HL-60 (cell line): ENCODE measurements at regions not wholly inside any gene's neighbourhood (a gene's known extent, or its start where the extent isn't known, plus 50 kb on each side); places are given as distances from the start of the nearest gene placed in this dataset.

Experiments used
- DNase-seq, 2 experiments: peaks; one replicate each; pipeline ENCODE4 v3.0.0-alpha.2; 2010 to 2020; ENCODE audit warnings: low read depth in 1 of 2, low spot score in 1 of 2
- H3K27ac ChIP-seq: fragments of 250-450 bp; sonication (Bioruptor Pico); replicated peaks from 2 replicates; pipeline ENCODE4 v1.5.1; 2020; ENCODE audit warnings: mild to moderate bottlenecking, moderate library complexity
- H3K27me3 ChIP-seq: fragments of 250-450 bp; sonication (Bioruptor Pico); 2 replicates; pipeline ENCODE4 v1.5.1; 2021; ENCODE audit warnings: mild to moderate bottlenecking, moderate library complexity; ENCODE audit not compliant: insufficient read depth, poor library complexity, severe bottlenecking
- H3K4me3 ChIP-seq: replicated peaks from 2 replicates; pipeline ENCODE4 v1.5.1; 2011; ENCODE audit warnings: mild to moderate bottlenecking, control low read depth, low read length; ENCODE audit not compliant: insufficient read depth
- CTCF ChIP-seq: IDR thresholded peaks from one replicate; pipeline ENCODE4 v1.5.1; 2011; ENCODE audit warnings: low read length, control low read depth, inconsistent platforms; ENCODE audit not compliant: insufficient read depth
- GABPA ChIP-seq: IDR thresholded peaks from 2 replicates; pipeline ENCODE4 v1.6.1; 2012; ENCODE audit warnings: low read depth
- POLR2AphosphoS5 ChIP-seq: IDR thresholded peaks from 2 replicates; pipeline ENCODE4 v1.6.1; 2012; ENCODE audit warnings: low read depth
- REST ChIP-seq: IDR thresholded peaks from 2 replicates; pipeline ENCODE4 v1.6.1; 2012; ENCODE audit warnings: low read depth; ENCODE audit not compliant: insufficient replicate concordance
- SPI1 ChIP-seq: IDR thresholded peaks from 2 replicates; pipeline ENCODE4 v1.6.1; 2012; ENCODE audit warnings: low read depth, mild to moderate bottlenecking, borderline replicate concordance

DNA sequence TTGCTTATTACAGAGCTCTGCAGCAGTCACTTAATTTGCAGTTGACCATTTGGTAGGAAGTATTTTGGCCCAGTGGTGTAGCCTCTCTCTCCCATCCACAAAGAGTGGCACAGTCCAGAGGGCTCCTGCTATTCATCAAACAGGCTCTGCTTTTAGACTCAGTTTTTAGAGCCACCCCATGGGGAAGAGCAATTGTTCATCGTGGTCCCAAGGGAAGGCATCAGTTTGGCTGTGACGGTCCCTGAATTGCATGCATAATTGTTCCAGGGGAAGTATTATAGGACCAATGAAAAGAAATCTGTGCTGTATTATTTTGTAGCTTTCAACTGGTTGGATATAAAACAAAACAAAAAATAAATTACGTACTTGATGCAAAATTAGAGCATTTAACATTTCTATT lies 799.0 kb downstream of the DACH1 start:
- no peaks in the 10 kb centered on the region for H3K27me3 ChIP-seq
- no peak overlapping the region for H3K27ac ChIP-seq
- H3K4me3 ChIP-seq = no peak overlapping the region
- DNase-seq = no peak
- TF ChIP-seq SPI1 (no peak), CTCF (no peak), GABPA (no peak), POLR2AphosphoS5 (no peak), REST (no peak)

DNA sequence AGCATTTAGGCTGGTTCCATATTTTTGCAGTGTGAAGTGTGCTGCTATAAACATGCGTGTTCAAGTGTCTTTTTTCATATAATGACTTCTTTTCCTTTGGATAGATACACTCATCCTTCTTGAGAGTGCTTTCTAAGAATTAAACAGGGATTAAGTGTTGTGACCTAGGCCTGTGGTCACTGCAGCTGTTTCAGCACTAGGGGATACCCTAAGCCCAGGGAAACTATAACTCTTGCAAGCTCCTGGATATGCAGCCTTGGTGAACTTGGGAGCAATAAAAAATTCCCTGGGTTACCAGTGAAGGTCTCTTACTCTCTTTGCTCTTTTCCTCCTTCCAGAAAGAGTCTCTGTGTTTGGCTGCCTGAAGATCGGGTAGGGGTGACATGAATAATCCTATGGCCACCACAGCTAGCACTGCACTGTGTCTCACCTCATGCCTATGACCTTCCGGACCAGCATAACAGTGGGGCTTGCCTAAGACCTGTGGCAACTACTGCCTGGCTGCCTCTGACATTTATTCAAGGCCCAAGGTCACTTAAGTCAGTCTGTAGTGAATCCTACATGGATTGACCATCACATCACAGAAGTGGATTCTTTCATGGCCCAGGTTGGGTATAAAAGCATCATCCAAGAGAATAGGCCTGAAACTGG lies 799.7 kb downstream of the DACH1 start:
- no peak overlapping the region for H3K27ac ChIP-seq
- H3K27me3 ChIP-seq = no peaks in the 10 kb centered on the region
- TF ChIP-seq POLR2AphosphoS5 (no peak), CTCF (no peak)
- H3K4me3 ChIP-seq = no peak overlapping the region
- no peak for DNase-seq

GRCh38 chr13:71056581-71056980 lies 810.4 kb downstream of the DACH1 start:
- H3K4me3 ChIP-seq = no peak overlapping the region
- no peak overlapping the region for H3K27ac ChIP-seq
- no peaks in the 10 kb centered on the region for H3K27me3 ChIP-seq
- TF ChIP-seq REST (no peak), GABPA (no peak), POLR2AphosphoS5 (no peak), CTCF (no peak)
- no peak for DNase-seq

GRCh38 chr13:71055644-71056043 lies 811.4 kb downstream of the DACH1 start:
- DNase-seq = no peak
- Histone ChIP-seq H3K4me3 (no peak overlapping the region), H3K27me3 (no peaks in the 10 kb centered on the region), H3K27ac (no peak overlapping the region)
- no peak for TF ChIP-seq REST
- no peak for TF ChIP-seq CTCF
- TF ChIP-seq POLR2AphosphoS5 = no peak
